NOMO-1 treated with dmso at 0.1 percent for 144 hours (cell line): ENCODE measurements at regions not wholly inside any gene's neighbourhood (a gene's known extent, or its start where the extent isn't known, plus 50 kb on each side); places are given as distances from the start of the nearest gene placed in this dataset.
"Not testable (repeated sequence)": the region's sequence is repeated elsewhere in the genome, so short reads cannot be mapped to it uniquely, and the experiment has no call there.

ENCODE experiments used
- DNase-seq: peaks from one replicate; lab custom pipeline; 2025; ENCODE audit not compliant: unreplicated experiment; lab: John Stamatoyannopoulos, UW

DNA sequence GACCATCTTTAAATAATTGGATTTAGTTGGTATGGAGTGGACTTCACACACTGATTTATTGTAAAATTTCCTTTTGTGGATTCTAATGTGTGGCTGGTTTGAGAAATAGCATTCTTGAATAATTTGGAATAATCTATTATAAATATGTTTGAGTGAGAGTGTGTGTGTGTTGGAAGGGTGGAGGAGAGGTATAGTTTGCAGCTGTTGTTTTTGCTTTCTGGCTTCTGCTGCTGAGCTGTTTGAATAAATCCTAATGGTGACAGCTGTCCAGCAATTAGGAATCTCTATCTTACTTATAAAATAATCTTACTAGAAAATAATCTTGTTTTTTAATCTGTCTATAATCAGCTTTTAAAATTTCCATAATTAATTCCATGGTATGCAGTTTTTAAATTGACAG, 1283.0 kb upstream of the CDH2 start:
- DNase-seq: no peak

DNA sequence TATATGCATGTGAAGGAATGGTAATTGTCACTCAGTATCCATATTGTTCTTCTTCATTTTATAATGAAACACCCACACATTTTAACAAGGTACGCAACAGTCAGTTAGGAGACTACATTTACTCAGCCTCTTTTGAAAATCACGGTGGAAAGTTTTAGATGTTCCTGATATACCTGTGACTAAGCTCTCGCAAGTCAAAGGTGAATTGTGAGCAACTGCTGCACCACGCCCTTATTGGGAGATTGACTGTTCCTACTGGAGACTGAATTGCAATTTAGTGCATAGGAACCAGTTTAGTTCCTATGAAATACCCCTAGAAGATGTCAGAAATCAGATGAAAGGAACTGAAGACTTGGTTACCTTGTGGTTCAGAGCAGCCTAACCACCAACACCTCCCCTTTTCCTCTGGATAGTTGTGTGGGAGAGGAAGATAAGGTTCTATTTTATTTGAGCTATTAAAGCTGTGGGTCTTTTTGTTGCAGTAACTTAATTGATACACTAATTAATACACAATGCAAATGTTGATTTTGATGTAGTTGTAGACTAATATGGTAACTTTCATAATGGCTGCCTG, 1280.5 kb upstream of the CDH2 start:
- no peak for DNase-seq

DNA sequence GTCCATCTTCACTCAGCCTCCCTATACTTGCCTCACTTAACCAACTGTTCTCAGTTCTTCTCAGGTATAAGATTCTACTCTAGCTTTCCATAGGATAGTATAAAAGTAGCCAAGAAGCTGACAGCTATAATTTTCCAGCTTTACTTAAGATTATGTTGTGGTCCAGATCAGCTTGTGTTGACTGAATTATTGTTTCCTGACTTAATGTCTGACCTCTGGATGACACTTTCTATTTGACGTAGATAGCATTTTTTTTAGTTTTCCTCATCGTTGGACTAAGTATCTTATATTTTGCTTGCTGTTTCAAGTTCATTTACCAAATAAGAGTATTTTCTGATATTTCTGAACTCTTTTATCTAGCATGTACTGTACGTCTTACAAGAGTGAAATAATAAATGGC, 1272.5 kb upstream of the CDH2 start:
- DNase-seq: no peak

DNA sequence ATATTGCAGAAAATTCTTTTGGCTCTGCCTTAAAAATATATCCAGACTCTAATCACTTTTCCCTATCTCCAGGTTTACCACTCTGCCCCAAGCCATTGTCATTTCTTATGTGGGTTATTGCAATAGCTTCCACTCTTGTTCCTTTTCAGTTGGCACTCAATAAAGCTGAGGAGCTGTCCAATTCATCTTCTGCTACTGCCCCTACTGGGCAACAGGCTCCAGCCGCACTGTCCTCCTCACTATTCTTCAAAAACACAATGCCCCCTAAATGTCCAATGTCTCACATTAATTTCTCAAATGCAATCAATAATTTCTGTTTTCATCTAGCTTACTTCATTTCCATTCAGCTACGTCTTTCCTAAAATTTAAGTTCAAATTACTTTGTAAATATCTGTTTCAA, 1262.5 kb upstream of the CDH2 start:
- no peak for DNase-seq

DNA sequence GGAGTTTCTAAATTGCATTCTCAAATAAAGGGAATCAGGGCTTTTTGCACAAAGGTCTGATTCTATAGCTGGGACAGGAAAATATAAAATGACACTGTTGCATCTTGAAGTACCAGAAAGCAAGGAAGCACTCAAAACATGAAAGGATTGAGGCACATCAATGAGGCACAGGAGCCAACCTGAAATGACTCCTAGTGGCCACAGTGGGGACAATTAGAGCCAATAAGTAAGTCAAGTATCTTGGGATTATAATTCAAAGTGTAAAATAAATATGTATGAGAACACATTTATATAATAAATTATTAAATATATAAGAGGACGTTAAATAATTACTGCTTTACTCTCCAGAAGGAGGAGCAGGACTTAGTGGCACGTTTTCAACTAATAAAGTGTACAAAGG, 1259.5 kb upstream of the CDH2 start:
- no peak for DNase-seq

DNA sequence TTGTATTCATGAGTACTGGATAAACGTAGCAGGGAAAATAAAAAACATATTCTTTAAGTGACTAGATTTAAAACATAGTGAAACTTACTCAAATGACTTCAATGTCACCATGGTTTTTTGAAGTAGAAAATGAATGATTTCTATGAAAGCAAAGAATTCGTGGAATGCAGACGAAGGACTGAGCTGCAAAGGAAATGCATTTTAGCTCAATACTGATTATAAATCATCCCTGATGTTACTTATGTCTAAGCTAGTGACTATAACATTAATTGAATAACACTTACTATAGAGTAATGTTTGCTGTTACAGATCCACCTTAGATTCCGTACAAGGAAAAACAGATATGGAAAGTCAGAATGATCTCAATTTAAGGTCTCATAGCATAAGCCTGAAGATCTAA, 1257.7 kb upstream of the CDH2 start:
- DNase-seq: no peak

DNA sequence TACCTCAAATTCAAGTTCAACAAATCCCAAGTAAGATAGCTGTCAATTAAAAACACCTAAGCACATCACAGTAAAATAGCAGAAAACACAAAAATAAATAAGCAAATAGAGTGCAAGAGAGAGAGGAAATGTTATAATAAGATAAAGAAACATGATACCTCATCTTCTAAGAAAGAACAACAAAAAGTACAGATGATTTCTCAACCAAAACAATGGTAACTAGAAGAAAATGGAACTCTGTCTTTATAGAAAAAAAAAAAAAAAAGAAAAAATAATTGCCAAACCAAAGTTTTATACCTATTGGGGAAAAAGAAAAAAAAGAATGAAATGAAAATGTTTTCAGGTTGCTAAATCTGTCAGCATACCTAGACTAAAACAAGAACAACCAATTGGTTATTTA, 1253.5 kb upstream of the CDH2 start:
- DNase-seq: no peak

DNA sequence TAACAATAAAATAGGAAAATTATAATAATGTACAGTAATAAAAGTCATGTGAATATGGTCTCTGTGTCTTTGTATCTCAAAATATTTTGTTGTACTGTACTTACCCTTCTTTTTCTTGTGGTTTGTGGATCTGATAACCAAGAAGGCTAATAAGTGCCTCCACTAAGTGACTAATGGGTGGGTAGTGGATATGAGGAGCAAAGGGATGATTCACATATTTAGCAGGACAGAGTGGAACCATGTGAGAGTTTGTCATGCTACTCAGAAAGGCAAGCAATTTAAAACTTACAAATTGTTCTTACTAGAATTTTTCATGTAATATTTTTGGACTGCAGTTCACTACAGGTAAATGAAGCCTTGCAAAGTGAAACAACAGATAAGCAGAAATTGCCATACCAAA, 1241.2 kb upstream of the CDH2 start:
- no peak for DNase-seq

DNA sequence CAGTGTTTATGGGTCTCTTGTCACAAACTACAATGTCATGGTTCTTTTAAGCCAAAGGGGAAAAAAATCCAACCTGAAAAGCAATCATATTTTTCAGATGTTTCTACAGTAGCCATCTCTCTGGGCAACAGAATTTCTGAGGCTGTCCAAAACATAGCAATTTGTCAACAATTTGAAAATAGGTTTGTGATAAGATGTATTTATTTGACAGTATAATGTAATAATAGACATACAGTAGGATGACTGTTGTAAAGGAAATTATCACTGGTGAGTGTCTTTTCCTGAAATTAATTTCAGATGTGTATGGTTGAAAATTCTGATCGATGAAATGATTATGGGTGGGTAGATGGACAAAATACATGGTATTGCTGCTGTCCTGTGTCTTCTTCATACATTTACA, 1230.1 kb upstream of the CDH2 start:
- no peak for DNase-seq

DNA sequence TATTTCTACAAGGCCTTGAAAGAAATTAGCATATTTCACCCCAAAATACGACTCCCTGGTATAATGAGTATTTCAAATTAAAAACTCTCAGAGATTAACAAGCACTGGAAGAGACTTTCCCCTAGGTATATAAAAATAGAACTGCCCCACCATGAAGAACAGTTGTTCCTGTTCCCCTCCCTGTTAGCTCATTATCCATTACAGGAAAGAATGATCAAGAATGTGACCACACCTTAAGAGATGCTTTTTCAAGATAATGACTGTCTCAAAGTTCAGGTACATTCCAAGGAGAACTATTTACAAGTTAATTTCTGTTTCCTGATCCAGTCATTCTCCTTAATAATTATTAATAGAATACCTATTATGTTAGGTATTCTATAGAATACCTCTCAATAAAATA, 1220.6 kb upstream of the CDH2 start:
- DNase-seq: no peak

DNA sequence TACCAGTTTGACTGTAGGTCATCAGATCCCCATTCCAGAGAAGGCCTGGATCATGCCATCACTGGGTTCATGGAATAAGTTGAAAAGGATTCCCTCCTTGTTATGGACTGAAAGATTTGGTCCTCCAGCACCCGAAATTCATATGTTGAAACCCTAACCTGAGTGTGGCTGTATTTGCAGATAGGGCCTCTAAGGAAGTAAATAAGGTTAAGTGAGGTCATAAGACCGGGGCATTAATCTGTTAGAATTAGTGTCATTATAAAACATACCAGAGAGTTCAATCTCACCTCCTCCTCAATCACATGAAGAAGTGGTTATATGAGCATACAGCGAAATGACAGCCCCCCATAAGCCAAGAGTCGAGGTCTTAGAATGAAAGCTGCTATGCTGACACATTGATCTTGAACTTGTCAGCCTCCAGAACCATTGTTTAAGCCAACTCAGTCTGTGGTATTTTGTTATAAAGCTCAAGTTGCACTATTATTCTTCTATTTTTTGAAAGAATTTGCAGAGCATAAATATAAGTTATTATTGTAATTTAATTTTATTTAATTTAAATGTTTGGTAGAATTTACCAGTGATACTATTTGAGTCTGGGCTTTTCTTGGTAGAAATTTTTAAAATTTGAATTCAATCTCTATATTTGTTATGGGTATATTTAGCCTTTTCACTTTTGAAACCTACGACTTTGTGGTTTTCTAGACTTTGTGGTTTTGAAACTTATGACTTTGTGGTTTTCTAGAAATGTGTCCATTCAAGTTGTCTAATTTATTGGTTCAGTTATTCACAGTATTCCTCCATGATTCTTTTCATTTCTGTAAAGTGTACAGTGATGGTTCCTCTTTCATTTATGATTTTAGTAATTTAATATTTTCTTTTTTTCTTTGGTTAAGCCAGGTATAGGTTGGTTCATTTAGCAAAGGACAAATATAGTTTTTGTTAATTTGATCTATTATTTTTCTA, 1206.7 kb upstream of the CDH2 start:
- DNase-seq: no peak

DNA sequence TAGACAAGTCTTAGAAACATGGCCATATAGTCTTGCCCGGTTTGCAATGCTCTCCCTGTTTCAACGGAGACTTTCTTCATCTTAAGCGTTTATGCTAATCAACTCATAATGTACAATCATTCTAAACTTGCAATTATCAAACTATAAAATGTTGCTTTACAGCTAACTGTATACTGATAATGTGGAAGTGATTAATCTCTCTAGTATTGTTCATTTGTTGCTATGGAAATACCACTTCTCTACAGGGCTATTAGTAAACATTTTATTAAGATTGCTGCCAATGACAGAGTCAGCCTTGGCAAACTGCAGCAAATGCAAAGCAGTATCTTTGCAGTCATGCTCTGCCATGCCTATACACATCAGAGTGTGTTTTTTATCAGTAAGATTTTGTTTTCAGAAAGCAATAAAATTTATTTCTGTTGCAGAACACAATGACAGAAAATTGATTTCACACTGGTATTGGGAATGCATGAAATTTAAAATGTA, 1201.8 kb upstream of the CDH2 start:
- DNase-seq: no peak

DNA sequence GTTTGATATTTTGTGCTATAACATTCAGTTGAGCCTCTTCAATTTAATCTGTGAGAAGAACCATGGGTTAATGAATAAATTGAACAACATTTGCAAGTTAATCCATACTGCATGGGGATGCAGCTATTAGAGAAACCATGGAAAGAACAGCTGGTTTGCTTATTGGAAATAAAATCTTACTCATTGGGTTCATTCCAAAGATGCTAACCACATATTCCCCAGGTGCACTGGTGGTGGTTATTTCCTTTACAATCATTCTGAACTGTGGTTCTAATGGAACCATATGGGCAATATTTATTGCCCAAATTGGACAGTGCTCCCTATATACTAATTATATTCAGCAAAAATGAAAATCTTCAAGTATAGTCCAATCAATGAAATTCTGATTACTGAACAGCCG, 1200.4 kb upstream of the CDH2 start:
- no peak for DNase-seq

DNA sequence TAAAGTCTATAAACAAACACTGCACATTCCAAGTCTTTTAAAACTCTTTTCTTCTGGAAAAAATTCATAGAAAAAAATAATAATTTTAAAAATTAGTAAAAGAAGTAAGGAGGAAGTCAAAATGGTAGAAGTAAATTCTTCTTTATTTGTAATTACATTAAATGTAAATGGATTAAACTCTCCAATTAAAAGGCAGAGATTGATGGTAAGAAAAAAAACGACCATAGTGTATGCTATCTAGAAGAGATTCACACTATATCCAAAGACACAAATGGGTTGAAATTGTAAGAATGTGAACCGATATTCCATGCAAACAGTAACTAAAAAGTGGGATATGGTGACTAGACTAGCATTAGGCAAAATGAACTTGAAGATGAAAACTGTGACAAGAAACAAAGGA, 1196.1 kb upstream of the CDH2 start:
- no peak for DNase-seq

DNA sequence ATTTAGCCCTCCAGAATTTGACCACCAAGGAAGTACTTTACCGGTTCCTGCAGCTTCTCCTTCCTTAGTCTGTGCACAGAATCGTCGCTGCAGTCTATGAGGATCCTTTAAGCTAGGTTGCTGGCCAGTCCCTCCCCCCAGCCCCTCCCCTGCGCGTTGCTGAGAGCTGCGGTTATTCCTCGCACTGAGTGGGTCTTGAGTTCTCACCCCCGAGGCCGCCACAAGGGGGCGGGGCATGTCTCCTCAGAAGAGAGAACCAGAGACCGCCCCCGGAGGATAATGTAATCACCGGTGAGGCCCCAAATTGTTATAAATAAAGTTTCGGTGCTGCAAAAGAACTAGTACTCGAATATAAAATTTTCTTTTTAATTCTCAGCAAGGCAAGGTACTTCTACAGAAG, 1184.9 kb upstream of the CDH2 start:
- DNase-seq: no peak

DNA sequence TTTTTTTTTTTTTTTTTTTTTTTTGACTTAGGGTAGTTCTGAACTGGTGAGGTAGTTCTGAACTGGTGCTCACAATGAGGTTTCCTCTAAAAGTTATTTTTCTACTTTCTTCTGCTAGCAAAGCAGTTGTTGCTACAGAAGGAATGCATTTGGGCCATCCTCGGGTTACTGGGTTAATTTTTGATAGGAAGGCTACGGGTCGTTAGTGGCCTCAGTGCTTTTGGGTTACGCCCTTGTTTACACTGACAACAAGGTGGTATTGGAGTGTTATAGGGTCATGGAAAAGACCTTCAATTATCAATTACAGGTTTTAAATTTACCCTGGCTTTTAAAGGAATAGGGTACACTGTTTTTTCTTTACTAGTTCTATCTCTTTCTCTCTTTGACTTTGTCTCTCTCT, 1183.7 kb upstream of the CDH2 start:
- DNase-seq: not testable (repeated sequence)

DNA sequence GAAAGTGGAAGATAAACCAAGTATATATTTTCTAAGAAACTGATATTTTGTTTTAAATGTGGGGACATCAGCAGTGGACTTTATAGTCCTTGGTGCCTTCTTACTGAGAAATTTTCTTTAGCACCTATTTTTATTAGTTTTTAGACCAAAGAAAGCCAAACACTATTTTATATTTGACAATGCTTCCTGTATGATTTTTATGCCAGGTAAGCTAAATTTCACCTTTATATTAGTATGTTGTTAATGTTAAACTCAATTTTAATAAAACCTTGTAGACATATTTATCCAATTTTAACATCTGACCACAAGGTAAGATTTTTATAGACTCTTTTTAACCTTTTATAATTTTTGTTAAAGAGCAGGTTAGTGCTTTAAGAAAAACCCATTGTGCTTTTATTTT, 1182.3 kb upstream of the CDH2 start:
- DNase-seq: not testable (repeated sequence)

DNA sequence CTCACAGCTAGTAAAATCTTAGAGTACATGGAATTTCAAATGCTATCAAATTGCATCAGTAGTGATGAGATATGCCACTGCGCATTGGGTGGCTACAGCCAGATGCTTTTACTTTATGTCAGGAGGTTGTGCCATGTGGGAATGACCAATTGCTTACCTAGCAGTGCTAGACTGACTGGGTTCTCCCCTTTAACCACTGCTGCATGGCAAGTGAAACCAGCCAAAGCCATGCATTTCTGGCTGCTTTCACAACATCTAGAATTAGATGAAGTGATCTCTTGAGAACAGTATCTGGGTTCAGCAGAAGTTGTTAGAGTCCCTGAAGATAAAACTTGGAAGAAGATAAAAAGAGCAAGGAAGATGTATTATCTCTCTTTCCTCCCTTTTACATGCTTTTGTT, 1174.2 kb upstream of the CDH2 start:
- DNase-seq: no peak

DNA sequence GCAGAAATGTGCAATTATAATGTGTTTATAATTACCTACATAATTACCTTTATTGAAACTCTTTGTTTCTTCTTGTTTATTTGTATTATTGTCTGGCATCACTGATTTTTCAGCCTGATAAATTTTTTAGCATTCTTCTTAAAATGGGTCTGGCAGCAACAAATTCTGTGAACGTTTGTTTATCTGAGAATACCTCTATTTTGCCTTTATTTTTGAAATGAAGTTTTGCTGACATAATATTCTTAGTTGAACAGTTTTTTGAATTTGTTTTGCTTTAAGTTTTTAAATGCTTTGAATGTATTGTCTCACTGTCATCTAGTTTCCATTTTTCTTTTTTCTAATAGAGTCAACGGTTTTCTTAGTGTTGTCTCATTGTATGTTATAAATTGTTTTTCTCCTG, 1152.0 kb upstream of the CDH2 start:
- no peak for DNase-seq

DNA sequence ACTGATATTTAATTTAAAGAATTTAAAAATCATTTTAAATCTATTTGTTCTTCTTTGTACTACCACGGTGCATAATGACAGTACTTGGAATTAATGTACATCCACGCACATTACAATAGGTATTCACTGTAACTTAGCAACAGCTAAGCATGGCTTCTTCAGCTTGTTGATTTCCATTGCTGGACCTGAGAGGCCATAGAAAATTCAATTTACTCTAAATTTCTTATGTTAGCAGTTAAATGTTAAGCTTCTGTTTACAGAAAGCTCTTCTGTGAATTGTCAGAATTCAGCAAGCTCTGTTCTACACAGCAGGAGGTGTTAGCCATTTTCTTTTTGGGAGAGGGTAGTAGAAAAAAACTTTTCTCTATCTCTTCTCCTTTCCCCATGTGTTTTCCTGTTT, 1149.3 kb upstream of the CDH2 start:
- DNase-seq: no peak

DNA sequence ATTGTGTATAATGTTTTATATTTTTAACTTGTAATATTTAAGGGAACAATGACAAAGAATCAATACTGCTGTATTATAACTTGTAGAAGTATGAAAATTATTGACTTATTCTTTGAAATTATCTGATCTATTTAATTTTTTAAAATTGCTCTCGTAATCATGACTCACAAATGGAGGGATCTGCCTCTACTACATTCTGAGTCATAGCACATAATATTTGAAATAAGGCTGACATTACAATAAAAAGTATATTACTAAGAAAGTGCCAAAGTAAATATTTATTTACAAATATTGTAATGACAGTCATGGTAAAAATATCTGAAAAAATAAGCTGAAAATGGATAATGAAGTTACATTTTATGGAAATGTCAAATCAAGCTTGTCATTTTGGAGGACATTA, 1144.6 kb upstream of the CDH2 start:
- DNase-seq: no peak

DNA sequence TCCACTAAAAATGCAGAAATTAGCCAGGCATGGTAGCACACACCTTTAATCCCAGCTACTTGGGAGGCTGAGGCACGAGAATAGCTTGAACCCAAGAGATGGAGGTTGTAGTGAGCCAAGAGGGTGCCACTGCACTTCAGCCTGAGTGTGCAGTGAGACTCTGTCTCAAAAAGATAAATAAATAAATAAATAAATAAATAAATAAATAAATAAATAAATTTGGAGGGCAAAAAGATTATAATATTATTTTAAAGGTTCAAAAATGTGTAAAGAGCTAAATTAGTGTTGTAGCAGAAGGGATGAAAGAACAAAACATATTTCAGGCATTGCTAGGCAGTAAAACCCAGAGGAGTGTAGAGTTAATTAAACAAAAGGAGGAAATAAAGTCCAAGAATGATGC, 1136.4 kb upstream of the CDH2 start:
- DNase-seq: no peak

DNA sequence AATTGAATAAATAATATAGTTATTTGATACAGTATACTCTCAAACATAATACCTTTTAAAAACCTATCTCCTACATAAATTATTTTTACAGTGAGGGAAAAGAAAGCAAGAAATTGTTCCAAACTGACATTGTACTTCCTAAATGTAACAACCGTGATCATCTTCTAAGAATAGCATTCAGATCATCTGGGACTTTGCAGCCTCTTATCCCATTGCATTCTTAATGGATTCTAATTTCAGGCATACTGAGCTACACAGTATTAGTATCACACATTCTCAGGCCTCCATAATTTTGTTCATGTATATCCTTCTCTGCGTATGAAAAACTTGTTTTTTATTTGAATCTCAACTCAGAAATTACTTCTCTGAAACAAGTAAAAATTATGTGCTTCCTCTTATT, 1134.7 kb upstream of the CDH2 start:
- DNase-seq: no peak
